GM10248 (cell line): ENCODE measurements at regions not wholly inside any gene's neighbourhood (a gene's known extent, or its start where the extent isn't known, plus 50 kb on each side); places are given as distances from the start of the nearest gene placed in this dataset.

Experiments
- CTCF ChIA-PET: fragments of 300-600 bp; sonication (Branson Sonifier 250); formaldehyde crosslinking; extraction: SDS; loops from one replicate; lab custom pipeline; 2021; ENCODE audit warnings: antibody characterized with exemption; lab: Yijun Ruan, JAX
- POLR2A ChIA-PET: fragments of 350-650 bp; sonication (Branson Sonifier 250); formaldehyde crosslinking; extraction: SDS; loops from one replicate; lab custom pipeline; 2020; ENCODE audit warnings: antibody characterized with exemption; lab: Yijun Ruan, JAX
- DNase-seq: peaks from one replicate; pipeline ENCODE4 v3.0.0; 2012; ENCODE audit errors: extremely low spot score
- CTCF ChIP-seq: IDR thresholded peaks from 2 replicates; pipeline ENCODE4 v1.5.1; 2012; ENCODE audit warnings: mild to moderate bottlenecking, low read depth; ENCODE audit errors: extremely low read depth, missing control alignments, control extremely low read depth

DNA sequence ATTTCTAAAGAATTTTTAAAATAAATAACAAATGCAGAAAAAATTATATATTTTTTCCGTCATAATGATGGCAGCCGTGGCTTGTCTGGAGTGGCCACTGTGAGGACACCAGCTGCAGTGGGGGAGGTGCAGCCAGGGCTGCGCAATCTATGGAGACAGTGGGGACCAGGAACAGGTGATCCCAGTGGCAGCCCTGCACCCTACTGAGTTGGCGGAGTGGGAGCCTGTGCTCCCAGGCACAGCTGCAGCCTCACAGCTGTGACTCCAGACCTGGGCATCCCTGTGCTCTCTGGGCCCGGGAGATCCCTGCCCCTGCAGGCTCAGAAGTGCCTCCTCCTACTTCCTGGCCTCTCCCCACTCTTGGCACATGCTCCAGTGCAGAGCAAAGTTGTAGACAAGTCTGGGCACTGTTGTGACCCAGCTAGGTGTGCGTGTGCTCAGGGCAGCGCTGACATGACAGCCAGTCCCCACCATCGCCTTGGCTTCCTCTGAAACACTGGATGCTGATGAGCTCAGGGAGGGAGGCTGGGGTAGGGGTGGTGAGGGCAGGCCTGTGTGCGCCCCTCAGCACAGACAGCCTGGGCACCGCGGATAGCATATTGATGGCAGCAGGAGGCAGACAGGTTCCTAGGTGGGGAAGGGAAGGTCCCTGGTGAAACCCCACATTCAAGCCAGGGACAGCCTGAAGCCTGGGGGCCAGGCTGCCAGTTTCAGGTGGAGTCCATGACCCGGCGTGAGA lies 96.0 kb upstream of the PRR16 start:
- CTCF ChIA-PET, result interaction anchor here (1.2 kb wide), 2 partner anchors 24 to 25 kb away, joined by 3 read pairs; no protein-coding TSS in a partner anchor
- TF ChIP-seq CTCF, result no peak
- DNase-seq, result no peak
- POLR2A ChIA-PET, result no interaction called here

DNA sequence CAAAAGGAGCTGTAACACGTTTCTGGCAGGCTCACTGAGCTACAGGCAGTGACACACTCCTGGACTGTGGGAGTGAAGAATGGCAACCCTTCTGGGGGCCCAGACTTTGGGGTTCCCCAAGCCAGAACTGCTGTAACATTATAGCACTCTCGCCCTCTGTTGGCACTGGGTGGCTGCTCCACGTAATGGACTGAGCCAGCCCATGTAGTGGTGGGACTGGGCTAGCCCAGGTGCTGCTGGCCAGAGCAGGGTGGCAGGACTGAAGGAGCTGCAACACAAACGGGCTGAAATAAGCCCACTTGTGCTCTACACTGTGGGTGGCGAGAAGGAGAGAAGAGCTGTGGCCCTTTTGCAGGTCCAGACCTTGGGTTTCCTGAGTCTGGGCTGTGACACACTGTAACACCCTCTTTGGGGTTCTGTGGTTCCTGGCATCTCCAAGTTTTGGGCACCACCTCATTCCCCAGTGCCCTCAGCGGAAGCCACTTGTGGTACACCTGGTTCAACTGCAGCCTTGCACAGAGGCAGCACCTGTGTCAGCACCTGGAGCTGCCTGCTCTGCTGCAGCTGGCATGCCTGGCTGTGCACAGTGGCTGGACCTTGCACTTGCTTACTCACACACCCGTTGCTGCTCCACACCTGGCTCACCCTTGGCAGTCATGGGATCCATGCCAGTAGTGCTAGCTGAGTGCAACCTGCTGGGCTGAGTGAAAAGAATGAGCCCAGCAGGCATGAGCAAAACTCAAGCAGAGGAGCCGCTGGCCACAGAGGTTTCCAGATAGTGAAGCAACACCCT lies 95.0 kb upstream of the PRR16 start:
- CTCF ChIA-PET, result interaction anchor here (1.2 kb wide), 1 partner anchor 26 kb away, joined by 3 read pairs; no protein-coding TSS in a partner anchor
- POLR2A ChIA-PET, result no interaction called here
- TF ChIP-seq CTCF, result no peak
- DNase-seq, result no peak

GRCh38 chr5:120372899-120373298 lies 91.2 kb upstream of the PRR16 start:
- CTCF ChIA-PET, result interaction anchor here (0.8 kb wide), 1 partner anchor 8 kb away, joined by 3 read pairs; no protein-coding TSS in a partner anchor
- TF ChIP-seq CTCF, result no peak
- DNase-seq, result no peak
- POLR2A ChIA-PET, result no interaction called here

DNA sequence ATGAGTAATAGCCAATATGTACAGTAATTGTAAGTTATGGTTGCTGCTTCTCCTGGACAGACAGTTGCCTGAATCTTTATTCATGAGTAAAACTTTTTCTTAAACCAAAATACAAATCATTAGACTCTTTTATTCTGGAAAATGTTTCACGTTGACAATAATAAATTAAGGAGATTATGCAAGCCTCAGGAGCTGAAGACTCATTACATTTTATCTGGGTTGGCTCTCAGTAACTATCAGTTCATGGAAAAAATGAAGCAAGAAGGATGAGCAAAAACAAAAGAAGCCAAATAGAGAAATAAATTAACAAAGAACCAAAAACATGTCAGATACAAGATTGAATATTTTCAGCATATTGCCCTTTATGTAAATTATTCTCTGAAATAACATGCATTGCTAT lies 88.9 kb upstream of the PRR16 start:
- CTCF ChIA-PET, result no interaction called here
- POLR2A ChIA-PET, result no interaction called here

GRCh38 chr5:120380644-120381043 lies 83.5 kb upstream of the PRR16 start:
- POLR2A ChIA-PET, result no interaction called here
- DNase-seq, result no peak
- no peak for TF ChIP-seq CTCF
- CTCF ChIA-PET, result no interaction called here

More for the DNA sequence above, 88.9 kb upstream of the PRR16 start:
- no peak for DNase-seq
- no peak for TF ChIP-seq CTCF

- no peak for DNase-seq
- POLR2A ChIA-PET, result no interaction called here
- TF ChIP-seq CTCF, result no peak
- CTCF ChIA-PET, result interaction anchor here (1.3 kb wide), 1 partner anchor 10 kb away, joined by 3 read pairs; no protein-coding TSS in a partner anchor
Observed at GRCh38 chr5:120382833-120383232, 81.3 kb upstream of the PRR16 start.
